ENCODE measurements at regions not wholly inside any gene's neighbourhood (a gene's known extent, or its start where the extent isn't known, plus 50 kb on each side); places are given as distances from the start of the nearest gene placed in this dataset.

DNA sequence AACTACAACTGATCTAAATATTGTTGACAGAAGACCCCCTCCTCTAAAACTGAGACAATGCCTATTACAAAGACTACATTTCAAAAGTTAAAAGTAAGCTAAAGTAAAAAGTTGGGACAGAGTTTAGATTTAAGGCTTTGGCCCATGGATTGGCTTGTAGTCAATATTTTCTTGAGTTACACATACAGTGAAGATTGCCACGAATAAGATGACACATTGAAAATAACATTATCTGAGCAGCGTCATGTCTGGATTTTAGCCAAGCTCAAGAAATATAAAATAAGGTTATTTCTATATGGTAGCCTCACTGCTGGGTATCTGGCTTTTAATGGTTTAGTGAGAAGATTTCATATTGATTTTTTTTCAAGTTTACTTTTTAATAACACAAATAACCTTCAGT lies 266.2 kb upstream of the LDB2 start:
- TF ChIP-seq POLR2AphosphoS5 (IDR thresholded peaks at IDR 0.05) (no peak), POLR2A (IDR thresholded peaks at IDR 0.05) (no peak)
- TF ChIP-seq, protein P1, sequence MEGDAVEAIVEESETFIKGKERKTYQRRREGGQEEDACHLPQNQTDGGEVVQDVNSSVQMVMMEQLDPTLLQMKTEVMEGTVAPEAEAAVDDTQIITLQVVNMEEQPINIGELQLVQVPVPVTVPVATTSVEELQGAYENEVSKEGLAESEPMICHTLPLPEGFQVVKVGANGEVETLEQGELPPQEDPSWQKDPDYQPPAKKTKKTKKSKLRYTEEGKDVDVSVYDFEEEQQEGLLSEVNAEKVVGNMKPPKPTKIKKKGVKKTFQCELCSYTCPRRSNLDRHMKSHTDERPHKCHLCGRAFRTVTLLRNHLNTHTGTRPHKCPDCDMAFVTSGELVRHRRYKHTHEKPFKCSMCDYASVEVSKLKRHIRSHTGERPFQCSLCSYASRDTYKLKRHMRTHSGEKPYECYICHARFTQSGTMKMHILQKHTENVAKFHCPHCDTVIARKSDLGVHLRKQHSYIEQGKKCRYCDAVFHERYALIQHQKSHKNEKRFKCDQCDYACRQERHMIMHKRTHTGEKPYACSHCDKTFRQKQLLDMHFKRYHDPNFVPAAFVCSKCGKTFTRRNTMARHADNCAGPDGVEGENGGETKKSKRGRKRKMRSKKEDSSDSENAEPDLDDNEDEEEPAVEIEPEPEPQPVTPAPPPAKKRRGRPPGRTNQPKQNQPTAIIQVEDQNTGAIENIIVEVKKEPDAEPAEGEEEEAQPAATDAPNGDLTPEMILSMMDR (IDR thresholded peaks at IDR 0.05): no peak
